ENCODE measurements at regions not wholly inside any gene's neighbourhood (a gene's known extent, or its start where the extent isn't known, plus 50 kb on each side); places are given as distances from the start of the nearest gene placed in this dataset.

DNA sequence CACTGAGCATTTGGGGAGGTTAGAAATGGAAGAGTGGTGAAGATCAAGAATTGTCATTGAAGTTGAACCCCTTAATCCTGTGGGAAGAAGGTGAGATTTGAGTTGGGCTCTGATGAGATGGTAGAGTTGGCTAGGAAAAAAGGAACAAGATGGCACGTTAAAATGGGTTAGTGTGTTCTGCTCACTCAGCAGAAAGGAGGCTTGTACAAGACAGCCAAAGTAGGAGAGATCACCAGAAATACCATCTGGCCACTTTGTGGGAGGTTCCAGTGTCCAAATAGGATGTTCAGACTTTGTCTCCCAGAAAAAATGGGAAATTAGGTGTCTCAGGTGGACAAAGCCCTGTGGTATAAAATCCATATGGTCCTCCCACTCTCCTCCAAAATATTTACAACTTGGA, 56.0 kb upstream of the SLC14A2 start:
- H3K9me3 ChIP-seq: no peaks in the 10 kb centered on the region
- ATAC-seq (no peak), DNase-seq (no peak)
- intact Hi-C loops (cut with DNase I): no loop called here
- WGBS, 3 donors: 68 to 85% (median 73%) methylated on average over 1 of the region's 1 CpG
- no peak overlapping the region for H3K4me3 ChIP-seq
- no peaks in the 10 kb centered on the region for H3K36me3 ChIP-seq (ENCODE audit: insufficient read depth in 1 of 2, low read depth in 1 of 2)
- TF ChIP-seq, protein P1, sequence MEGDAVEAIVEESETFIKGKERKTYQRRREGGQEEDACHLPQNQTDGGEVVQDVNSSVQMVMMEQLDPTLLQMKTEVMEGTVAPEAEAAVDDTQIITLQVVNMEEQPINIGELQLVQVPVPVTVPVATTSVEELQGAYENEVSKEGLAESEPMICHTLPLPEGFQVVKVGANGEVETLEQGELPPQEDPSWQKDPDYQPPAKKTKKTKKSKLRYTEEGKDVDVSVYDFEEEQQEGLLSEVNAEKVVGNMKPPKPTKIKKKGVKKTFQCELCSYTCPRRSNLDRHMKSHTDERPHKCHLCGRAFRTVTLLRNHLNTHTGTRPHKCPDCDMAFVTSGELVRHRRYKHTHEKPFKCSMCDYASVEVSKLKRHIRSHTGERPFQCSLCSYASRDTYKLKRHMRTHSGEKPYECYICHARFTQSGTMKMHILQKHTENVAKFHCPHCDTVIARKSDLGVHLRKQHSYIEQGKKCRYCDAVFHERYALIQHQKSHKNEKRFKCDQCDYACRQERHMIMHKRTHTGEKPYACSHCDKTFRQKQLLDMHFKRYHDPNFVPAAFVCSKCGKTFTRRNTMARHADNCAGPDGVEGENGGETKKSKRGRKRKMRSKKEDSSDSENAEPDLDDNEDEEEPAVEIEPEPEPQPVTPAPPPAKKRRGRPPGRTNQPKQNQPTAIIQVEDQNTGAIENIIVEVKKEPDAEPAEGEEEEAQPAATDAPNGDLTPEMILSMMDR (IDR thresholded peaks at IDR 0.05): no peak
- H3K4me1 ChIP-seq: no peaks in the 10 kb centered on the region
- H3K27me3 ChIP-seq (ENCODE audit: insufficient read depth in 3 of 3, low read length in 2 of 3): no peaks in the 10 kb centered on the region
- H3K27ac ChIP-seq: no peak overlapping the region

DNA sequence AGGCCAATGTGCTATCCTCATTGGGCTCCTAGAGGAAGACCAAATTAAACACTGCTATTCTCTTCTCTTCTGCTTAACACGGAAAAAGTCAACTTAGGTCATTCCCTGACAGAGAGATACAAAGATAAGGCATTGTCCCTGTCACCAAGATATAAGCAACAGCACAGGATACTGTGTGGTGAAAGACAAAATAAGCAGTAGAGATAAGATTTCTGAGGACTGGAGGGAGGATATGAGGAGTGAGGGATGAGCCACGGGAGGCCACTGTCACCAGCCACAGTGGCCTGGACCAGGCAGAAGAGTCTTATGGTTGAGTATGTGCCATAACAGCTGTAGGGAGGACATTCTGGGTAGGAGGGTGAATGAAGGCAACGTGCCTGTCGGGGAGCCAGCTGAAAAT, 54.4 kb upstream of the SLC14A2 start:
- DNase-seq (no peak), ATAC-seq (no peak)
- Histone ChIP-seq H3K4me3 (no peak overlapping the region), H3K27me3 (ENCODE audit: insufficient read depth in 3 of 3, low read length in 2 of 3) (no peaks in the 10 kb centered on the region), H3K27ac (no peak overlapping the region), H3K36me3 (ENCODE audit: insufficient read depth in 1 of 2, low read depth in 1 of 2) (no peaks in the 10 kb centered on the region), H3K4me1 (no peaks in the 10 kb centered on the region), H3K9me3 (no peaks in the 10 kb centered on the region)
- intact Hi-C loops (cut with DNase I): no loop called here
- 52 to 64% (median 59%) methylated on average over 4 of the region's 4 CpGs for WGBS, 3 donors
- TF ChIP-seq, protein P1 (IDR thresholded peaks at IDR 0.05): no peak

DNA sequence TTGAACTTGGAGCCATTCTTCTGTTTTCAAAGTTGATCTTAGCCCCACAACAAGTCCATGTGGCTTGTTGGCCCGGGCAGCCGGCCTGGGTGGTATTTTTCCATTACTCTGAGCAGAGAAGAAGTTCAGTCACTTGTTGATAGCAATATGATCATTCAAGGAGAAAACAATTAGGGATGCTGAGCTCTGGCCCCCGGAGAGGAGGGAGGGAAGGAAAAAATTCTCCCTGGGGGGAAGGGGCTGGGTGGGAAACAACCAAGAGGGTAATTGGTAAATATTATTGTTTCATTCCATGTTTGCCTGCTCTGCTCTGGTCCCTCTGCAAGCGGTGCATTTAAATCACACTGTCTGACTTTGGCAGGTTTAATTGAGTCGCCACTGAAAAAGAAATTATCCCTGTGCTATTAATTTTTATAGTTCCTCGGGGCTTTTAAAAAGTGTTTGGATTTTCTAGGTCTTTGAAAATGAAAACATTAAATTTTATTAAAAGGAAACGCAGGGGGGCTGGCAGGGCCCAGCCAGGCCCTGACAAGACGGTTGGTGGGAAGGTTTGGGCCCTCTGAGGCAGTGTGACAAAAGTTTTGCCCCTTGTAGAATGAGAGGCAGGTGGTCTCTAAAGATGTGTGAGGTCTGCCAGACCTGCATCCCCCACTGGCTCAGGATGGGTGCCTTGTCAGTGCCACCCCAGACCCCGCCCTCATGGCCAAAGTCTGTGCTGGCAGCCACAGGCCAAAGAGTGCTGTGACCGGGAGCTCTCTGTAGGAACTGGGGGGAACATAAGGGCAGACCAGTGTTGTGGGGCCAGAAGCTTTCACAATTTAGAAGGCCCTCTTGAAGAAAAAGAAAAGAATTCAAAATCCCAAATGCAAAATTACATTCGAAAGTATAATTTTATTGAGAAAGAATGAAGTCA, 52.5 kb upstream of the SLC14A2 start:
- H3K27me3 ChIP-seq (ENCODE audit: insufficient read depth in 3 of 3, low read length in 2 of 3): no peaks in the 10 kb centered on the region
- H3K4me1 ChIP-seq: no peaks in the 10 kb centered on the region
- DNase-seq: peak; percentile 29 to 64
- no peaks in the 10 kb centered on the region for H3K9me3 ChIP-seq
- TF ChIP-seq, protein P1 (IDR thresholded peaks at IDR 0.05): no peak
- ATAC-seq: no peak
- H3K27ac ChIP-seq: no peak overlapping the region
- no peaks in the 10 kb centered on the region for H3K36me3 ChIP-seq (ENCODE audit: insufficient read depth in 1 of 2, low read depth in 1 of 2)
- intact Hi-C loops (cut with DNase I): no loop called here
- H3K4me3 ChIP-seq: no peak overlapping the region
- WGBS, 3 donors: 51 to 60% (median 59%) methylated on average over 11 of the region's 11 CpGs

DNA sequence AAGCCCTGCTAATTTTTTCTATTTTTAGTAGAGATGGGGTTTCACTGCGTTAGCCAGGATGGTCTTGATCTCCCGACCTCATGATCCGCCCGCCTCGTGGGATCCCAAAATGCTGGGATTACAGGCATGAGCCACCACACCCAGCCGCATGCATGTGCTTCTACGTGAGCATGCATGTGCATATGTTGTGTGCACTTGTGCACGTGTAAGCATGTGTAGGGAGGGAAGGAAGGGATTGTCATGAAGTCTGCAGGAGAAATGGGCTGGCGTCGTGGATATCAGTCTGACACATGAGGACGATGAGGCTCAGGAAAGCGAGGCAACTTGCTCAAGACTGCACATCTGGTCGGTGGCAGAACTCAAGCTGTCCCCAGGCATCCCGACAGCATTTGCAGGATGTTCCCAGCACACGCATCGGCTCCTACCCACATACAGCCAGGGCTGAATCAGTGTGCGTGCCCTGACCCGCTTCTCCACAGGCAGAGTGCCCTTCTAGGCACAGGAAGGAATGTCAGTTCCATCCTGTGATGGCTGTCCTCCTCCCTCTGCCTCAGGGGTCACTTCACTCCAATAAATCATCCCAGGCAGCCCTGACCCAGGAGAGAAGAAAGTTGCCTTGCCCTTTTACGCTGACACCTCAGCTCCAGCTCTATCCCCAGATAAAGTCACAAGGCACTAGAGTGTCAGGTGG, 49.9 kb upstream of the SLC14A2 start:
- no peaks in the 10 kb centered on the region for H3K4me1 ChIP-seq
- TF ChIP-seq, protein P1 (IDR thresholded peaks at IDR 0.05): no peak
- DNase-seq: no peak
- no peaks in the 10 kb centered on the region for H3K36me3 ChIP-seq (ENCODE audit: insufficient read depth in 1 of 2, low read depth in 1 of 2)
- 67 to 73% (median 69%) methylated on average over 19 of the region's 19 CpGs for WGBS, 3 donors
- no peak overlapping the region for H3K4me3 ChIP-seq
- no peaks in the 10 kb centered on the region for H3K9me3 ChIP-seq
- H3K27ac ChIP-seq: no peak overlapping the region
- intact Hi-C loops (cut with DNase I): no loop called here
- no peak for ATAC-seq
- no peaks in the 10 kb centered on the region for H3K27me3 ChIP-seq (ENCODE audit: insufficient read depth in 3 of 3, low read length in 2 of 3)
